ENCODE measurements at regions not wholly inside any gene's neighbourhood (a gene's known extent, or its start where the extent isn't known, plus 50 kb on each side); places are given as distances from the start of the nearest gene placed in this dataset.

DNA sequence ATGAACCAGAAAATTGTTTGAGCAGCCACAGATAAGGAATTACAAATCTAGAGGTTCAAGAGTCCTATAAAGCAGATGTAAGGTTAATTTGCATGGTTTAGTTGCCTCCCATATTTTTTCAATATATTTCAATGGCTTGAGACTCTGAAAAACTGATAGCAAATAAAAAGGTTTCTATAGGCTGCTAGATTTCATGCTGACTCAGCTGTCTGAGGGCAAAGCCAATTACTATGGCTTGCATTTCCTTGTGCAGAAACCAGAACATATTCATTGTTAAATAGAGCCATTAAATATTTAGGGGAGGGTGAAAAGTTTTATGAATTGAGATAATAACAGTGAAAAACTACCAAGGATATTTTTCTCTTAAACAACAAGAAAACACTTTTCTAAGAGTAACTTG, 278.1 kb upstream of the CADM2 start (continued):
- TF ChIP-seq, protein P1, sequence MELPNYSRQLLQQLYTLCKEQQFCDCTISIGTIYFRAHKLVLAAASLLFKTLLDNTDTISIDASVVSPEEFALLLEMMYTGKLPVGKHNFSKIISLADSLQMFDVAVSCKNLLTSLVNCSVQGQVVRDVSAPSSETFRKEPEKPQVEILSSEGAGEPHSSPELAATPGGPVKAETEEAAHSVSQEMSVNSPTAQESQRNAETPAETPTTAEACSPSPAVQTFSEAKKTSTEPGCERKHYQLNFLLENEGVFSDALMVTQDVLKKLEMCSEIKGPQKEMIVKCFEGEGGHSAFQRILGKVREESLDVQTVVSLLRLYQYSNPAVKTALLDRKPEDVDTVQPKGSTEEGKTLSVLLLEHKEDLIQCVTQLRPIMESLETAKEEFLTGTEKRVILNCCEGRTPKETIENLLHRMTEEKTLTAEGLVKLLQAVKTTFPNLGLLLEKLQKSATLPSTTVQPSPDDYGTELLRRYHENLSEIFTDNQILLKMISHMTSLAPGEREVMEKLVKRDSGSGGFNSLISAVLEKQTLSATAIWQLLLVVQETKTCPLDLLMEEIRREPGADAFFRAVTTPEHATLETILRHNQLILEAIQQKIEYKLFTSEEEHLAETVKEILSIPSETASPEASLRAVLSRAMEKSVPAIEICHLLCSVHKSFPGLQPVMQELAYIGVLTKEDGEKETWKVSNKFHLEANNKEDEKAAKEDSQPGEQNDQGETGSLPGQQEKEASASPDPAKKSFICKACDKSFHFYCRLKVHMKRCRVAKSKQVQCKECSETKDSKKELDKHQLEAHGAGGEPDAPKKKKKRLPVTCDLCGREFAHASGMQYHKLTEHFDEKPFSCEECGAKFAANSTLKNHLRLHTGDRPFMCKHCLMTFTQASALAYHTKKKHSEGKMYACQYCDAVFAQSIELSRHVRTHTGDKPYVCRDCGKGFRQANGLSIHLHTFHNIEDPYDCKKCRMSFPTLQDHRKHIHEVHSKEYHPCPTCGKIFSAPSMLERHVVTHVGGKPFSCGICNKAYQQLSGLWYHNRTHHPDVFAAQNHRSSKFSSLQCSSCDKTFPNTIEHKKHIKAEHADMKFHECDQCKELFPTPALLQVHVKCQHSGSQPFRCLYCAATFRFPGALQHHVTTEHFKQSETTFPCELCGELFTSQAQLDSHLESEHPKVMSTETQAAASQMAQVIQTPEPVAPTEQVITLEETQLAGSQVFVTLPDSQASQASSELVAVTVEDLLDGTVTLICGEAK (IDR thresholded peaks at IDR 0.05; ENCODE audit: borderline replicate concordance) = no peak
- TF ChIP-seq IKZF1 (conservative IDR thresholded peaks at IDR 0.05) = no peak
- TF ChIP-seq NR2C1 (IDR thresholded peaks at IDR 0.05) = no peak
- no peak for TF ChIP-seq PML (IDR thresholded peaks at IDR 0.05; ENCODE audit: low read length)
- TF ChIP-seq, protein P2, sequence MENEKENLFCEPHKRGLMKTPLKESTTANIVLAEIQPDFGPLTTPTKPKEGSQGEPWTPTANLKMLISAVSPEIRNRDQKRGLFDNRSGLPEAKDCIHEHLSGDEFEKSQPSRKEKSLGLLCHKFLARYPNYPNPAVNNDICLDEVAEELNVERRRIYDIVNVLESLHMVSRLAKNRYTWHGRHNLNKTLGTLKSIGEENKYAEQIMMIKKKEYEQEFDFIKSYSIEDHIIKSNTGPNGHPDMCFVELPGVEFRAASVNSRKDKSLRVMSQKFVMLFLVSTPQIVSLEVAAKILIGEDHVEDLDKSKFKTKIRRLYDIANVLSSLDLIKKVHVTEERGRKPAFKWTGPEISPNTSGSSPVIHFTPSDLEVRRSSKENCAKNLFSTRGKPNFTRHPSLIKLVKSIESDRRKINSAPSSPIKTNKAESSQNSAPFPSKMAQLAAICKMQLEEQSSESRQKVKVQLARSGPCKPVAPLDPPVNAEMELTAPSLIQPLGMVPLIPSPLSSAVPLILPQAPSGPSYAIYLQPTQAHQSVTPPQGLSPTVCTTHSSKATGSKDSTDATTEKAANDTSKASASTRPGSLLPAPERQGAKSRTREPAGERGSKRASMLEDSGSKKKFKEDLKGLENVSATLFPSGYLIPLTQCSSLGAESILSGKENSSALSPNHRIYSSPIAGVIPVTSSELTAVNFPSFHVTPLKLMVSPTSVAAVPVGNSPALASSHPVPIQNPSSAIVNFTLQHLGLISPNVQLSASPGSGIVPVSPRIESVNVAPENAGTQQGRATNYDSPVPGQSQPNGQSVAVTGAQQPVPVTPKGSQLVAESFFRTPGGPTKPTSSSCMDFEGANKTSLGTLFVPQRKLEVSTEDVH (IDR thresholded peaks at IDR 0.05; ENCODE audit: low read depth, partially characterized antibody) = no peak
- TF ChIP-seq, protein P3, sequence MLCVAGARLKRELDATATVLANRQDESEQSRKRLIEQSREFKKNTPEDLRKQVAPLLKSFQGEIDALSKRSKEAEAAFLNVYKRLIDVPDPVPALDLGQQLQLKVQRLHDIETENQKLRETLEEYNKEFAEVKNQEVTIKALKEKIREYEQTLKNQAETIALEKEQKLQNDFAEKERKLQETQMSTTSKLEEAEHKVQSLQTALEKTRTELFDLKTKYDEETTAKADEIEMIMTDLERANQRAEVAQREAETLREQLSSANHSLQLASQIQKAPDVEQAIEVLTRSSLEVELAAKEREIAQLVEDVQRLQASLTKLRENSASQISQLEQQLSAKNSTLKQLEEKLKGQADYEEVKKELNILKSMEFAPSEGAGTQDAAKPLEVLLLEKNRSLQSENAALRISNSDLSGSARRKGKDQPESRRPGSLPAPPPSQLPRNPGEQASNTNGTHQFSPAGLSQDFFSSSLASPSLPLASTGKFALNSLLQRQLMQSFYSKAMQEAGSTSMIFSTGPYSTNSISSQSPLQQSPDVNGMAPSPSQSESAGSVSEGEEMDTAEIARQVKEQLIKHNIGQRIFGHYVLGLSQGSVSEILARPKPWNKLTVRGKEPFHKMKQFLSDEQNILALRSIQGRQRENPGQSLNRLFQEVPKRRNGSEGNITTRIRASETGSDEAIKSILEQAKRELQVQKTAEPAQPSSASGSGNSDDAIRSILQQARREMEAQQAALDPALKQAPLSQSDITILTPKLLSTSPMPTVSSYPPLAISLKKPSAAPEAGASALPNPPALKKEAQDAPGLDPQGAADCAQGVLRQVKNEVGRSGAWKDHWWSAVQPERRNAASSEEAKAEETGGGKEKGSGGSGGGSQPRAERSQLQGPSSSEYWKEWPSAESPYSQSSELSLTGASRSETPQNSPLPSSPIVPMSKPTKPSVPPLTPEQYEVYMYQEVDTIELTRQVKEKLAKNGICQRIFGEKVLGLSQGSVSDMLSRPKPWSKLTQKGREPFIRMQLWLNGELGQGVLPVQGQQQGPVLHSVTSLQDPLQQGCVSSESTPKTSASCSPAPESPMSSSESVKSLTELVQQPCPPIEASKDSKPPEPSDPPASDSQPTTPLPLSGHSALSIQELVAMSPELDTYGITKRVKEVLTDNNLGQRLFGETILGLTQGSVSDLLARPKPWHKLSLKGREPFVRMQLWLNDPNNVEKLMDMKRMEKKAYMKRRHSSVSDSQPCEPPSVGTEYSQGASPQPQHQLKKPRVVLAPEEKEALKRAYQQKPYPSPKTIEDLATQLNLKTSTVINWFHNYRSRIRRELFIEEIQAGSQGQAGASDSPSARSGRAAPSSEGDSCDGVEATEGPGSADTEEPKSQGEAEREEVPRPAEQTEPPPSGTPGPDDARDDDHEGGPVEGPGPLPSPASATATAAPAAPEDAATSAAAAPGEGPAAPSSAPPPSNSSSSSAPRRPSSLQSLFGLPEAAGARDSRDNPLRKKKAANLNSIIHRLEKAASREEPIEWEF (IDR thresholded peaks at IDR 0.05; ENCODE audit: insufficient replicate concordance, low read depth, low read length) = no peak
- TF ChIP-seq JUNB (IDR thresholded peaks at IDR 0.05) = no peak
- TF ChIP-seq, protein P4, sequence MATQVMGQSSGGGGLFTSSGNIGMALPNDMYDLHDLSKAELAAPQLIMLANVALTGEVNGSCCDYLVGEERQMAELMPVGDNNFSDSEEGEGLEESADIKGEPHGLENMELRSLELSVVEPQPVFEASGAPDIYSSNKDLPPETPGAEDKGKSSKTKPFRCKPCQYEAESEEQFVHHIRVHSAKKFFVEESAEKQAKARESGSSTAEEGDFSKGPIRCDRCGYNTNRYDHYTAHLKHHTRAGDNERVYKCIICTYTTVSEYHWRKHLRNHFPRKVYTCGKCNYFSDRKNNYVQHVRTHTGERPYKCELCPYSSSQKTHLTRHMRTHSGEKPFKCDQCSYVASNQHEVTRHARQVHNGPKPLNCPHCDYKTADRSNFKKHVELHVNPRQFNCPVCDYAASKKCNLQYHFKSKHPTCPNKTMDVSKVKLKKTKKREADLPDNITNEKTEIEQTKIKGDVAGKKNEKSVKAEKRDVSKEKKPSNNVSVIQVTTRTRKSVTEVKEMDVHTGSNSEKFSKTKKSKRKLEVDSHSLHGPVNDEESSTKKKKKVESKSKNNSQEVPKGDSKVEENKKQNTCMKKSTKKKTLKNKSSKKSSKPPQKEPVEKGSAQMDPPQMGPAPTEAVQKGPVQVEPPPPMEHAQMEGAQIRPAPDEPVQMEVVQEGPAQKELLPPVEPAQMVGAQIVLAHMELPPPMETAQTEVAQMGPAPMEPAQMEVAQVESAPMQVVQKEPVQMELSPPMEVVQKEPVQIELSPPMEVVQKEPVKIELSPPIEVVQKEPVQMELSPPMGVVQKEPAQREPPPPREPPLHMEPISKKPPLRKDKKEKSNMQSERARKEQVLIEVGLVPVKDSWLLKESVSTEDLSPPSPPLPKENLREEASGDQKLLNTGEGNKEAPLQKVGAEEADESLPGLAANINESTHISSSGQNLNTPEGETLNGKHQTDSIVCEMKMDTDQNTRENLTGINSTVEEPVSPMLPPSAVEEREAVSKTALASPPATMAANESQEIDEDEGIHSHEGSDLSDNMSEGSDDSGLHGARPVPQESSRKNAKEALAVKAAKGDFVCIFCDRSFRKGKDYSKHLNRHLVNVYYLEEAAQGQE (IDR thresholded peaks at IDR 0.05; ENCODE audit: low read depth, low read length) = no peak
- no peak for TF ChIP-seq SMAD1 (IDR thresholded peaks at IDR 0.05; ENCODE audit: low read depth, partially characterized antibody)
